Cardiac muscle cell (in vitro differentiated cells and primary cell): ENCODE measurements at regions not wholly inside any gene's neighbourhood (a gene's known extent, or its start where the extent isn't known, plus 50 kb on each side); places are given as distances from the start of the nearest gene placed in this dataset.

Source experiments
- DNase-seq, 2 donors: peaks; one replicate each; pipeline versions ENCODE4 v3.0.0 to v3.0.0-alpha.2; 2010 to 2017; ENCODE audit warnings: low read depth in 1 of 2, low spot score in 1 of 2
- H3K27ac ChIP-seq: fragments of 200-600 bp; sonication (generic); 2 replicates; pipeline ENCODE4 v1.5.1; 2016
- H3K27me3 ChIP-seq: fragments of 200-600 bp; sonication (generic); 2 replicates; pipeline ENCODE4 v1.6.0; 2016; ENCODE audit warnings: control low read depth
- H3K36me3 ChIP-seq: fragments of 200-600 bp; sonication (generic); 2 replicates; pipeline ENCODE4 v1.5.1; 2016; ENCODE audit warnings: control low read depth
- H3K4me1 ChIP-seq: fragments of 200-600 bp; sonication (generic); 2 replicates; pipeline ENCODE4 v1.8.1; 2017; ENCODE audit warnings: low read depth, mild to moderate bottlenecking, mixed run types
- H3K4me3 ChIP-seq: fragments of 200-600 bp; sonication (generic); 2 replicates; pipeline ENCODE4 v1.5.1; 2016; ENCODE audit warnings: mild to moderate bottlenecking
- H3K9me3 ChIP-seq: fragments of 200-600 bp; sonication (generic); 2 replicates; pipeline ENCODE4 v1.5.1; 2017; ENCODE audit warnings: low read depth, mild to moderate bottlenecking, control low read depth
- CTCF ChIP-seq: IDR thresholded peaks from 2 replicates; pipeline ENCODE4 v1.5.1; 2012; ENCODE audit warnings: low read depth, mild to moderate bottlenecking, low read length

GRCh38 chr1:194347200-194347599 is 1160.8 kb upstream of the B3GALT2 start:
- no peak overlapping the region for H3K4me3 ChIP-seq
- H3K4me1 ChIP-seq = no peaks in the 10 kb centered on the region
- H3K27ac ChIP-seq = no peak overlapping the region
- no peaks in the 10 kb centered on the region for H3K36me3 ChIP-seq
- no peak for TF ChIP-seq CTCF
- no peaks in the 10 kb centered on the region for H3K27me3 ChIP-seq
- no peaks in the 10 kb centered on the region for H3K9me3 ChIP-seq
- DNase-seq = no peak

- no peaks in the 10 kb centered on the region for H3K27me3 ChIP-seq
- H3K9me3 ChIP-seq = no peaks in the 10 kb centered on the region
- H3K36me3 ChIP-seq = no peaks in the 10 kb centered on the region
- TF ChIP-seq CTCF = no peak
- no peak overlapping the region for H3K27ac ChIP-seq
- DNase-seq = no peak
- H3K4me3 ChIP-seq = no peak overlapping the region
- no peaks in the 10 kb centered on the region for H3K4me1 ChIP-seq
These were observed 1156.3 kb upstream of the B3GALT2 start for GRCh38 chr1:194342484-194343262.

GRCh38 chr1:194341587-194341986 is 1155.2 kb upstream of the B3GALT2 start:
- no peak for TF ChIP-seq CTCF
- Histone ChIP-seq H3K27me3 (no peaks in the 10 kb centered on the region), H3K4me1 (no peaks in the 10 kb centered on the region), H3K4me3 (no peak overlapping the region), H3K36me3 (no peaks in the 10 kb centered on the region), H3K9me3 (no peaks in the 10 kb centered on the region), H3K27ac (no peak overlapping the region)
- no peak for DNase-seq

- H3K4me1 ChIP-seq = no peaks in the 10 kb centered on the region
These were observed 1153.1 kb upstream of the B3GALT2 start for GRCh38 chr1:194339471-194339870.

GRCh38 chr1:194338241-194338948 is 1152.0 kb upstream of the B3GALT2 start:
- Histone ChIP-seq H3K27me3 (no peaks in the 10 kb centered on the region), H3K4me1 (no peaks in the 10 kb centered on the region), H3K27ac (no peak overlapping the region), H3K36me3 (no peaks in the 10 kb centered on the region), H3K4me3 (no peak overlapping the region), H3K9me3 (no peaks in the 10 kb centered on the region)
- no peak for DNase-seq
- no peak for TF ChIP-seq CTCF

More at GRCh38 chr1:194339471-194339870, 1153.1 kb upstream of the B3GALT2 start:
- Histone ChIP-seq H3K36me3 (no peaks in the 10 kb centered on the region), H3K27ac (no peak overlapping the region), H3K27me3 (no peaks in the 10 kb centered on the region), H3K9me3 (no peaks in the 10 kb centered on the region), H3K4me3 (no peak overlapping the region)
- DNase-seq = no peak
- no peak for TF ChIP-seq CTCF
